ENCODE measurements at regions not wholly inside any gene's neighbourhood (a gene's known extent, or its start where the extent isn't known, plus 50 kb on each side); places are given as distances from the start of the nearest gene placed in this dataset.

DNA sequence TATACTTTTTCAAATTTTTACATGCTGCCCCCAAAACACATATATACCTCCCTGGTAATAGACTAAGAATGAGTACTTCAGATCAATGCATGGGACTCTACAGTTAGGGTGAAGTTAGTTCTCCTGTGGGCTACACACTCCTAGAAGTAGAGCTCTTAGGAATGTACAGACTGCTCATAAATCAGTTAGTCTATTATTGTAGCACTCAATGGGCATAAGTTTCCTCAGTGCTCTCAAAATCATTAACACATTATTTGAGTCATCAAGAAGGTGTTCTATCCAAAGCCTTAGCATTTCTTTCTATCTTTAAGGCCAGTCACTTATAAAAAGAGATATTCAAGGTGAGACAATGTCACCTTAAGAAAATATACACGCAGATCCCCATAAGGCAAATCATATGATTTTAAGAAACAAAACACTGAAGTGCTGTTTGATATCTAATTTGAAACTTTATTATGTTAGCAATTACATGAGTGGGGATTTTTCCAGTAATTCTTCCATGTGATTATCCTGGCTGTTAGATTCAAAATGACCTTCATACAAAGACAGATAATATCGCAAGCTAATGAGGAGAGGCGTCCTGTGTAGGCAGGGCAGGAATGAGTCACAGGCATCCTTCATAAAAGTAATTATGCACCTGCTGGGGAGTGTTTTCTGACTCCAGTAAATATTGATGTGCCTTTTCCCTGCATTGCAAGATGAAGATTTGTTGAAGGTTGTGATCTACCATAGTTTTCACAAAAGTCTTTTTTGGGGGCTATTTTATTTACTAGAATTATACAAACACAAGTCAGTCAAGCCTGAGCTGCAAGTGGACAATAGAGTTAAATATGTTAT lies 167.2 kb upstream of the ATP1B1 start:
- TF ChIP-seq POLR2A (IDR thresholded peaks at IDR 0.05) = no peak
- TF ChIP-seq, protein P1, sequence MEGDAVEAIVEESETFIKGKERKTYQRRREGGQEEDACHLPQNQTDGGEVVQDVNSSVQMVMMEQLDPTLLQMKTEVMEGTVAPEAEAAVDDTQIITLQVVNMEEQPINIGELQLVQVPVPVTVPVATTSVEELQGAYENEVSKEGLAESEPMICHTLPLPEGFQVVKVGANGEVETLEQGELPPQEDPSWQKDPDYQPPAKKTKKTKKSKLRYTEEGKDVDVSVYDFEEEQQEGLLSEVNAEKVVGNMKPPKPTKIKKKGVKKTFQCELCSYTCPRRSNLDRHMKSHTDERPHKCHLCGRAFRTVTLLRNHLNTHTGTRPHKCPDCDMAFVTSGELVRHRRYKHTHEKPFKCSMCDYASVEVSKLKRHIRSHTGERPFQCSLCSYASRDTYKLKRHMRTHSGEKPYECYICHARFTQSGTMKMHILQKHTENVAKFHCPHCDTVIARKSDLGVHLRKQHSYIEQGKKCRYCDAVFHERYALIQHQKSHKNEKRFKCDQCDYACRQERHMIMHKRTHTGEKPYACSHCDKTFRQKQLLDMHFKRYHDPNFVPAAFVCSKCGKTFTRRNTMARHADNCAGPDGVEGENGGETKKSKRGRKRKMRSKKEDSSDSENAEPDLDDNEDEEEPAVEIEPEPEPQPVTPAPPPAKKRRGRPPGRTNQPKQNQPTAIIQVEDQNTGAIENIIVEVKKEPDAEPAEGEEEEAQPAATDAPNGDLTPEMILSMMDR (IDR thresholded peaks at IDR 0.05) = no peak

Data from right lobe of liver (tissue), 4 donors.